GM18508 (cell line): ENCODE measurements at regions not wholly inside any gene's neighbourhood (a gene's known extent, or its start where the extent isn't known, plus 50 kb on each side); places are given as distances from the start of the nearest gene placed in this dataset.
"Not testable (repeated sequence)": the region's sequence is repeated elsewhere in the genome, so short reads cannot be mapped to it uniquely, and the experiment has no call there.

Experiments
- ATAC-seq: cut with Tn5 transposase; IDR thresholded peaks from one replicate; pipeline ENCODE4 v1.9.1; 2021; ENCODE audit warnings: moderate number of reproducible peaks; ENCODE audit not compliant: insufficient read depth, unreplicated experiment

DNA sequence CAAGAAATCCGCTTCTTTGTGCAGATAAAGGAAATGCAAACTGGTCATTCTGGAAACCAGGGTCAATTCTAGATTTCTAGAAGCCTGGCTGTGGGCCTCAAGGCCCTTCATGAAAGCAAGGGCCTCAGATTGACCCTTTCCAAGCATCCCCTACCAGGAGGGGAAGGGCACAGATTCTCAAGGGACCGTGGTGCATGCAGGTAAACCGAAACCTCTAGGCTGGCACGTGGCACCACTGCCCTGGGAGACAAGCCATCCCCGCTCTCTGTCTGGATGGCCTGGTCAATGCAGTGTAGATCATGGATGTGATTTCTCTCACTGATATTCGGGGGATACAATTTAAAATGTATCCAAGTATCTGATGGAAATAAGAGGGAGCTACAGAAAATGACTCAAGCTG lies 69.4 kb downstream of the TOMM20 start:
- no peak for ATAC-seq

- ATAC-seq = no peak
Observed at GRCh38 chr1:235058695-235059094, 69.9 kb downstream of the TOMM20 start.

DNA sequence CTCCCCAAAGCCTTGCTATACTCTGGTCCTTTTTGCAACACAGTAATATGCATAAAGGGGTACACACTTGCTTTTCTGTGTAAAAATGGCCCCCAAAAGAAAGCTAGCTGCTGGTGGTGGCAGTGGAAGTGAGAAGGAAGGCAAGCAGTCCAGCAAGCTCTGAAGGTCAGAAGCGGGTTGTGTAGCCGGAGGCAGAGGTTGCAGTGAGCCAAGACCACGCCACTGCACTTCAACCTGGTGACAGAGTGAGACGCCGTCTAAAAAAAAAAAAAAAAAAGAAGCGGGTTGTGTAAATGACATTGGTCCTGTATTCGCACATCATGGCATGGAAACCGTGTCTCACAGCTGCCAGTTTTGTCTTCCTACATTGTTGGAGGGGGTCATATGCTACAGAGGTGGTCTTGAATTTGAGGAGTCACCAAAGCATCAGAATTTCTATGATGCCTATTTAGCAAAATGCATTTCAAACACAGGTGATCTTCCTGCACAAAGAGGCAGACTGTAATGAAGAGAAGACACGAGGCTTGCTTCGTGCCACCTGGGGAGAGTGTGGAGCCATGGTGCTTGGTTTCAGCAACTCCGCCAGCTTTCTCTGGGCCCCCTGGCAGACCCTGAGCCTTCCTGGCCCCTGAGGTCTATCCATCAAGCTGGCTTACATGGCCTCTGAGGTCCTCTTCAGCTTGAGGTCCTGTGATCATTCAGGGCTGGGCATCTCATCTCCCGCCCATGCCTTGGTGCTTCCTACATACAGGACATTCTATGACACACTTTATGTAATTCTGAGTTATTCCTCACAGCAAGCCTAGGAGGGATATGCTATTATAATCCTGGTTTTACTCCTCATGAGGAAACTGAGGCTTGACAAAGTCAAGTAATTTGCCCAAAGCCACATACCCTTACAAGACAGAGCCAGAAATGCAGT lies 71.0 kb downstream of the TOMM20 start:
- ATAC-seq = no peak

DNA sequence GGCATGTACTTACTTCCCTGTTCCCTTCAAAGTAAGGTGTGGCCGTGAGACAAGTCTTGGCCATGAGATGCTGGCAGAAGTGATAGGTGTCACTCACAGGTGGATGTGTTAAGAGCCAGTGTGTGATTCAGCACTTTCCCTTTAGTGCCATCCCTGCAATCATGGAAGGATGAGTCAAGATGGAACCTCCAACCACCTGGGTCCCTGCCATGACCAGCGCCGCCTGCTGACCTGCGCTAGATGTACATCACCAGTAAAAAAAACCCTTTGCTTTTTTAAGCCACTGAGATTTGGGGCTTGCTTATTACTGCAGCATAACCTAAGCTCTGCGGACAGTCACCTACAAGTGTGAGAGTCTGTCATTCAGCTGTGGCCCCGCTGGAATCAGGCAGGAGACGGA lies 71.7 kb downstream of the TOMM20 start:
- ATAC-seq = no peak

- ATAC-seq = no peak
Observed at GRCh38 chr1:235054936-235055335, 73.7 kb downstream of the TOMM20 start.

- no peak for ATAC-seq
Observed at GRCh38 chr1:235054466-235054865, 74.2 kb downstream of the TOMM20 start.

DNA sequence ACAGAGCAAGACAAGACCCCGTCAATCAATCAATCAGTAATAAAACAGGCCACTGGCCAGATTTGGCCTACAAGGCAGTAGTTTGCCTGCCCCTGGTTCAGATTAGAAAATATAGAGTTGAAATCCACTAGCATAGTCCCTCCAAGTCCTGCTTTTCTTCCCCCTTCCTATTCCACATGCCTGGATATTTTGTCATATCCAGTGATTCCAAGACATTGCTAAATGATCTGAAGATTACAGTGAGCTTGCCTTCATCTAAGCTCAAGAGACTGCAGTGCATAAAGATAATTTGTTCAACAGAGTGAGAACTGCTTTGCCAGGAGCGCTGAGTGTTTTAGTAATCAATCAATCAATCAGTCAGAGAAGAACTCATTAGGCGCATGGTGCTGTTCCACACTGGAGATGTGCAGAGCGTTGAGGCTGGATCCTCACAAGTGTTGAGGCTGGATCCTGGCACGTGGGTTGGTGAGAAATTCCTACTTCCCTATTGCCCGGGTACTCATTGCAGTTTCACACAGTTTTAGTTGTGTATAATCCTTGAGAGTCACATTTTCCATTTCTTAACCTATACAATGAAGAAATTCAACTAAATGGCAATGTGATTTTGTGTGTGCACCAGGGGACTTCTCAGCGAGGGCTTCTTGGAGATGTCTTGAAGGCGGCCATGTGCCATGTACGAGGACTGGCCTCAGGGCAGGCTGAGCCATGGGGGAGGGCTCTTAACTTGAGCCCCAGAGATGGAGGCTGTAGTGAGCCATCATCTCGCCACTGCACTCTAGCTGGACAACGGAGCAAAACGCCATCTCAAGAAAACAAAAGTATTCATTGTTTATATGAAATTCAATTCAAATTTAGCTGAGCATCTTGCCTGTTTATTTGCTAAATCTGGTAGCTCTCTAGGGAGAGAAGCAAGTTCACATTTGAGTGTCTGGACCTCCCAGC lies 76.3 kb downstream of the TOMM20 start:
- no peak for ATAC-seq

GRCh38 chr1:235051521-235051920 lies 77.1 kb downstream of the TOMM20 start:
- no peak for ATAC-seq

DNA sequence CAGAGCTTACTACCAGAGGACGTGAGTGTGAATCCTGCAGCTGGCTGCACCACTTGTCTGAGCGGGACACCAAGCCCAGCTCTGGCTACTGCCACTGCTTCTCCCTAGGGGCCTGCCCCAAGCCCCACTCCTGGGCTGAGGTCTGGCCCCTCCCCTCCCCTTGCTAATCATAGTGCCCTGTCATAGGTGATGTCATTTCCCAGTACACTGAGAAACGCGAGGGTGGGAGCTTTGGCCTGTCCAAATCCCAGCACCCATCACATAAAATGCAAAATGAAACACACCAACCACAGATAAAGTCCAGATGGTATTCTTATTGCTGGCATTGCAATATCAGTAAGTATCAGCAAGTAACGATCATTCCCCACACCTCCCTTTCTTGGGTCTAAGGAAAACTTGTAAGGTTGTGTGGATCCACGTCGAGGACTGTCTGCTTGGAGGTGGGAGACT lies 77.7 kb downstream of the TOMM20 start:
- ATAC-seq = no peak

DNA sequence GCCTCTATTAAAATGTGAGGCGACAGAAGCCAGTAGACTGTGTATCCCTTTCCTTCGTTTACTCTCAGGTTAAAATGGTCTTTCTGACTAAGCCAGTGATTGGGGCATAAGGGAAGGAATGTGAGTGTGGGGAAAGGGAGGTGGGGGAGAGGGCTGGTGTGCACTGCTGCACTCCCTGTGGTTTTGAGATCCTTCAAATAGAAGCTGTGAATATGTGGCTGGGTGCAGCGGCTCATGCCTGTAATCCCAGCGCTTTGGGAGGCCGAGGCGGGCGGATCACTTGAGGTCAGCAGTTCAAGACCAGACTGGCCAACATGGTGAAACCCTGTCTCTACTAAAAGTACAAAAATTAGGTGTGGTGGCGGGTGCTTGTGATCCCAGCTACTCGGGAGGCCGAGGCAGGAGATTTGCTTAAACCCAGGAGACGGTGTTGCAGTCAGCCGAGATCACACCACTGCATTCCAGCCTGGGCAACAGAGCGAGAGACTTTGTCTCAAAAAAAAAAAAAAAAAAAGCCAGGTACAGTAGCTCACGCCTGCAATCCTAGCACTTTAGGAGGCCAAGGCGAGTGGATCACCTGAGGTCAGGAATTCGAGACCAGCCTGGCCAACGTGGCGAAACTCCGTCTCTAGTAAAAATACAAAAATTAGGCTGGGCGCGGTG lies 78.8 kb downstream of the TOMM20 start:
- not testable (repeated sequence) for ATAC-seq

GRCh38 chr1:235049217-235049616 lies 79.4 kb downstream of the TOMM20 start:
- no peak for ATAC-seq

GRCh38 chr1:235047331-235047871 lies 81.2 kb downstream of the TOMM20 start:
- no peak for ATAC-seq

DNA sequence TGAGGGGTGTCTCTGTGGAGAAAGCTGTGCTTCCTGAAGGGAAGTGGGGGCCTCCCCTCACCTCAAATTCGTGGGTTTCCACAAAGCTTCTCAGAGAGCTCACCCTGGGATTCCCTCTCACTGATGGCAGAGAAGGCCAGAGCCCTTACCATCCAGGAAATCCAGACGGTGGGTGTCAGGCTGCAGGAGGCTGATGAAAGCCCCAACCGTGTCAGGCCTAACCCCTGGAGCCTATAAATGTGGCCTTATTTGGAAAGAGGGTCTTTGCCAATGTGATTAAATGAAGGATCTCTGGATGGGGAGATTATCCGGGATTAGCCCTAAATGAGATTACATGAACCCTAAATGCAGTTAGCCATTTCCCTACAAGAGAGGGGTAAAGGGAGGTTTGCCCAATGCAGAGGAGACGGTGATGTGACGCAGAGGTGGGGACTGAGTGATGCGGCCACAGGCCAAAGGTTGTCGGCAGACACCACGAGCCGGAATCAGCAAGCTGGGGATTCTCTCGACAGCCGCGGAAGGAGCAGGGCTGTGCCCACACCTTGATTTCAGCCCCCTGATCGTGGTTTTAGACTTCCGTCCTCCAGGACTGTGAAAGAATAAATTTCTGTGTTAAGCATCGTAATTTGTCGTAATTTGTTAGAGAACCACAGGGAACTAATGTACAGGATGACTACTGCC lies 82.6 kb downstream of the TOMM20 start:
- no peak for ATAC-seq

- ATAC-seq = no peak
Observed at GRCh38 chr1:235045034-235045690, 83.5 kb downstream of the TOMM20 start.

GRCh38 chr1:235043234-235043633 lies 85.4 kb downstream of the TOMM20 start:
- no peak for ATAC-seq

GRCh38 chr1:235038701-235039100 lies 89.9 kb downstream of the TOMM20 start:
- ATAC-seq = no peak

GRCh38 chr1:235035928-235036327 lies 92.7 kb downstream of the TOMM20 start:
- ATAC-seq = no peak

GRCh38 chr1:235030919-235031596 lies 97.6 kb downstream of the TOMM20 start:
- no peak for ATAC-seq

GRCh38 chr1:235027862-235028250 lies 100.8 kb downstream of the TOMM20 start:
- no peak for ATAC-seq
